HG03095 (cell line): ENCODE measurements at regions not wholly inside any gene's neighbourhood (a gene's known extent, or its start where the extent isn't known, plus 50 kb on each side); places are given as distances from the start of the nearest gene placed in this dataset.

Experiments
- ATAC-seq: cut with Tn5 transposase; IDR thresholded peaks from one replicate; pipeline ENCODE4 v1.9.1; 2021; ENCODE audit warnings: moderate library complexity; ENCODE audit not compliant: unreplicated experiment

DNA sequence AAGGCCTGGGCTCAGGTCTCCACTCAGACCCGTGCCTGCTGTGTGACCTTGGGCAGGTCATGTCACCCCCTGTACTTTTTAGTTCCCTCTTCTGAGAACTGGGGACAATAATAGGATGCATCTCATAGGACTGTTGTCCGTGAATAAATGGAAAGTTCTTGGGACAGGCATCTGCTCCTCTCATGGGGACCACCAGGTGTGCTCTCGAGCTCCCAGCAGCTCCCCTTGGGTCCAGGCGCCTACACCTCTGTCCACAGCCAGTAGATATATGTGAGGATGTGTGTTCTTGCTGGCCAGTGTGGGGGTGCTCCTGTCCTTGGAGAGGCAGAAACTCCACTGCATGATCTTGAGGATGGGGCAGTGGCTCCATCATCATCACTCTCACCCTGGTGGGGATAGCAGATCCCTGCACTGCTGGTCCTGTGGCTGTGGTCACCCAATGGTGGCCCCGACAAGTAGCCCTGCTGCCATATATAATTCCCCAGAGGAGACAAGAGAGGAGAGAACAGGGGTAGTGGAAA lies 257.6 kb upstream of the TLE3 start:
- ATAC-seq = no peak

DNA sequence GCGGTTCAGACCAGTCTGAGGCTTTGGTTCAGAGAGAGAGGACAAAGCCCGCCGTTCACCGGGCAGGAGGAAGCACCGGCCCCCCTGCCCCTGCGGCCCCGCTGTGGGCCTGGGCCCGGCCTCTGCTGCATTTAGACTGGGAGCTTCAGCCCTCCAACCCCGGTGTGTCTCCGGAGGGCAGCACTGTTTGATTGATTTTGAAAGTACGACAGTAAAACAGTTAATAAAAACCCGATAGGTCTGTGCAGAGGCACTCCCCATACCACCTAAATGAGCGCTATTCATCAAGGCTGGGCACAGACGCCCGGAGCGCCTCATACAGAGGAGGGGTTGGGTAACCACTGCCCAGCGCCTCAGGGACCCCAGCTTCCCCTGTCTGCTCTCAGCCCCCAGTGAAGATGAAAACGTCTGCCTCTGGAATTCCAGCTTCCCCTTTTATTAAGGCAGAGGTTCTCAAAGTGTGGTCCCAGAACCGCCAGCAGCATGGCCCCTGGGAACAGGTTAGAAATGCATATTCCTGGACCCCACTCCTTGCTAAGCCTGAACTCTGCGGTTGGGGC lies 256.7 kb upstream of the TLE3 start:
- ATAC-seq = no peak

DNA sequence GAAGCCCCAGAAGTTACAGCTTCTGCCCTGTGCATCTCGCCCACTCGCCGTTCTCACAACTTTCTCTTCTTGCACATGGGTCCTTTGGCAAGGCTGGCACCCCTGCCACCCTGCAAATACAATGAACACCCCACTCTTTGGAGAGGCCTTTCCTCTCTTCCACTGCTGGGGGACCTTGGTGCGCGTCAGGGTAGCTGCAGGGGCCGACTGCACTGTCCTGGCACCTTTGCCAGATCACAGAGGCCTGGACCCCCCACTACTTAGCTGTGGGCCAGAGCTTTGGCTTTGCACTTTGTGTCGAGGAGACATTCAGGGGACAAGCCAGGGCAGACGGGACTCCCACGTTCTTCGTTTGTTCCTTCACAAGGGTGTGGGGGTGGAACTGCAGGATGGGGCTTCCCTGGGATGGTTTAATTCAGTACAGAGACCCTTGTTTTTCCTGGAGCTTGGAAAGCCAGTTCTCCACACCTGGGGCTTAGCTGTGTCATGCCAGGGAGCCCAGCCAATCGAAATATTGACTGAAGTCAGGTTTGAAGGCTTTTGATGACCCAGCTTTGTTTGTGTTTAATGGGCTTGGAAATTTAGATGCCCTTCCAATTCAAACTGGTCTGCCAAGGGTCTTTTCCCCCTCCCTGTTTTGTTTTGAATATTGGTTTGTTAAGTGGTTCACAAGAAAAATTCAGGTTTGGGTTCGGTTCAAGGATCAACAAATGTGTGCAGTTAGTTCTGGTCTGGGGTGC lies 256.1 kb upstream of the TLE3 start:
- no peak for ATAC-seq

DNA sequence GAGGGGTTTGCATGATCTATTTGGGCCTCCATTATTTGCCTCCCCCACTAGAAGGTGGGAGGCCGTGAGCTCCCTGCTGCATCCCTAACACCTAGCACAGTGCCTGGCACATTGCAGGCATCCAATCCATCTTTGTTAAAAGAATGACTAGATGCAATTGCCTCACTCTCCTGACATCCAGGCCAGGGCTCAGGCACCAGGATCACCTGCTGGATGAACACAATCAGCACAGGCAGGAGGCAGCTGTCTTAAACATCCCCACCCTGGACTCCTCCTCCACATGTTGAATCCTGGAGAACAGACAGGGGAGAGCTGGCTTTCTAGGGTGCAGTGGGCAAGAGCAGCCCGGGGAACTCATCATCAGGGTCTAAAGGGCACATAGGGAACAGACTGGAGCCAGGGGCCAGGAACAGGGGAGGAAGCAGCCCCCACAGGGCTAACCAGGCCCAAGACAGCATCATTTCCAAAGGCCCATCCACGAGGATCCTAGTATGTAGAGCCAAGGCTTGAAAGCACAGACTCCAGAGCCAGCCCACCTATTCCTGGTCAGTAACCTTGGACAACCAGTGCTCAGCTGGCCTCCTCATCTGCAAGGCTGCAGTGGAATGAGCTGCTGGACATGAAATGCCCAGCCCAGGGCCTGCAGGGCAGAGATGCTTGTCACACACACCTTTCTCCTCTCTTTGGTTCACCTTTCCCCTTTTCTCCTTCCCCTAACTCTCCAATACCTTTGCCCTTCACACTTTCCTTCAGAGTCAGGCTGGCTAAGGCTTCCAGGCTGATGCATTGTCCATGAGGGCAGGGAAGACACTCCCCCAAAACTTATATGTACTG lies 254.4 kb upstream of the TLE3 start:
- no peak for ATAC-seq

DNA sequence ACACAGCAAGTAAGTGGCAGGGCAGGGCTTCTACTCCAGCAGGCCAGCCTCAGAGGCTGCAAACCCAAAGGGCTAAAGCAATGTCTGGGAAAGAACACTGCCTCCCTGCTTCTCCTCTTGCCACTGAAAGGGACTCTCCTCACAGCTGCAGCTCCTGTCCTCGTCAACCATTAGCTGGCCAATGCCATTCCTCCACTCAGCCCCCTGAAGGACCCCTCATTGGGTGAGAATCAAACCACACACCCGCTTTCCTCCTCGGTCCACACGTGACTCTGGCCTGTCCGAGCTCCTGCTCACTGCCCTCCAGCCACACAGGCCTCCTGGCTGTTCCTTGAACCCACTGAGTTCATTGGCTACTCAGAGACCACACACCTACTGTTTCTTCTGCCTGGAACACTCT lies 253.7 kb upstream of the TLE3 start:
- no peak for ATAC-seq

DNA sequence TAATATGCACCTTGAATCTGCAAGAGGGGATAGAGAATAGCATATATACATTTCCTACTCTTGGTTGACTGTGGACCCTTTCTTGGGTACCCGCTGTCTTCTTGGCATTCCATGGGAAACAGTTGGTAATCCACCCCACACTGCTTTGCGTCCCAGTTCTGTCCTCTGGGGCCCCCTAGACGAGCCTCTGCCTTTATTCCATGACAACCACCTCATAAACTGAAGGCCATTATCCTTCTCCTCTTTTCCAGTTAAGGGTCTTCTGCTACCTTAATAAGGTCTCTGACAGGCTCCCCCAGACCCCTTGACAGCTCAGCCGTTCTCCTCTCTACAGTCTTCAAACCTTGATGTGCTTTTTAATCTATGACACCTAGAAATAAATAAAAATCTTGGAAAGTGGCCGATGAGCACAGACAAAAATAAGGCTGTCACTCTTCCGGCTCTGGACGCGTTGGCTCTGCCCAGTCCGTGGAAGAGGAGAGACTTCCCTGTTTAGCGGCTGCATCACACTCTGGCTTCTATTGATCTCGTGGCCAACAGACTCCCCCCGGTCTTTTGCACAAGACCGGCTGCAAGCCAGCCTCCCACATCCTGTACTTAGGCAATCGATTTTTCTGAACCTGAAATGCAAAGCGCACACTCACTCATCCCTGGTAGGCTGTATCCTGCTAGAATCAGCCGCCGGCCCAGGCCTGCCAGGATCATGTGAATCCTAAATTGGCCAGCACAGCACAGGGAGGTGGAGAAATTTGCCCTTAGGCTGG lies 251.0 kb upstream of the TLE3 start:
- no peak for ATAC-seq

DNA sequence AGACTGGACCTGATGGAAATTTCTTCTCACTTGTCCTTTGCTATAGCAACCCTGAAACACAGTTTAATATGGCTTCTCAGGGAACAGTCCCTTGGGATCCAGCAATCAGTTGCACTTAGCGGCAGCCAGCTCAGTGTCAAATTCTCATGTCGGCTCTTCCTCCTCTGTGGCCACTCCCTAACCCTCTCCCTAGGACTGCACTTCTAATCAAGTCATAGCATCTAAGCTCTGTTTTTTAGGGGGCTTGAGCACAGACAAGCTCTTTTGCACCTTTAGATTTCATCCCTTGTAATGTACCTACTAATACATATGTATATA lies 250.5 kb upstream of the TLE3 start:
- ATAC-seq = no peak

DNA sequence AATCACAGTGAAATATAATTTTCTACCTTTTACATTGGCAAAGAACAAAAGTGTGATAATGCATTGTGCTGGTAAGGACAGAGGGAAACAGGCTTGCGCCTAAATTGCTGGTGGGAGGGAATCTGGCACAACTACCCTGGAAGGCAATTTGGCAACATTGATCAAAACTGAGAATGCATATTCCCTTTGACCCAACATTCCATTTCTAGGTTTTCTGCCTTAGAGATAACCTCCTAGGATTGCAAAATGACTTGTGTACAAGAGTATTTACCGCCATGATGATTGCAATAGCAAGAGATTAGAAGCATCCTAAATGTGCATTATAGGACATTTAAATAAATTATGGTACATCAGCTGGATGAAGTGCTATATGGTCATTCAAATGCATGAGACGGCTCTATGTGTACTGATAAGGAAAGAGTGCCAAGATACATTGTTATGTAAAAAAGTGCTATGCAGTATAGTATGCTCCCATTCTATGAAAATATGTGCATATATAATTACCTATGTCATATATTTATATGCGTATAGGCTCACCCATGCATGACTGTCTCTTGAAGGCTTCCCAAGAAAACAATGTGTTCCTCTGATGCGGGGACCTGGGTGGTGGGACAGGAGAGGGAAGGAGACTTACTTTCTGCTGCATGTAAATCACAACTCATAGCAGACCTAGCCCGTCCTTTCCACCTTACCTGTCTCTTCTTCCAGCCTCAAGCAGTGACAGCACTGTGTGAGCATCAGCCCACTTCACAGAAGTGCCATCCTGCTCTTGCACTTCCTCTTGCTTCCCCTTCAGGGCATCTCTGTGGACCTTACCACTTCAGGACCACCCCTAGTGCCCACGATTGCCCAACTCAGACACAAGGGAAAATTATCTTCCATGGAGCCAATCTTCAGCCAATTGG lies 249.9 kb upstream of the TLE3 start:
- no peak for ATAC-seq

DNA sequence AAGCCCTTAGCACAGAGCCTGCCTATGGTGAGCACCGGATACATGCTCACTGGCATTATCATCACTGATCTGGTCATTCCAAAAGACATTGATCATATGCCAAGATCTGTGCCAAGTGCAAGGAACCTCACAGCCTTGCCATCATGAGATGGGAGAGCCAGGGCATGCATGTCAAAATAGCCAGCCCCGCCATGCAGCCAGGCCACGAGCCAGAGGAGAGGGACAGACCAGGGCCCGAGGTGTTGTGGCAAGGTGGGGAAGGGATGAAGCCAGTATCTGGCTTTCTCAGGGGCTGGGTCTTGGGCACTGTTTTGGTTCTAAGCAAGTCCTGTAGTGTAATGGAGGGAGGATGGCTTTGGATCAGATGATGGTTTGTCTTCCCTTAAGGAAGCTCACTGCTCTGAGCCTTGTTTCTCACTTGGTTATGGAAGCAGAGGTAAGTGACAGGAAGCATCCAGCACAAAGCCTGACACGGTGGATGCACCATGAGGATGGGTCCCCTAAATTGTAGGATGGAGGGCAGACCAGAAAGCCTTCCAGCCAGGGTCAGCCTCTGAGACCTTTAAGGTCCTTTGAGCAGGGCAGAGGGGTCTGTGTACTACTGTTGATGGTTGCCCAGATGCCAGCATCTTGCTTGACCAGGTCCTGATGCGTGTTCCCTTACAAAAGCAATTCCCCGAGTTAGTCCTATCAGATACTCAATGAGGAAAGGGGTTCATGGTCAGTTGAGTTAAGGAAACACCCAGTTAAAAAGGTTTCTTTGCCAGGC lies 247.7 kb upstream of the TLE3 start:
- ATAC-seq = no peak

DNA sequence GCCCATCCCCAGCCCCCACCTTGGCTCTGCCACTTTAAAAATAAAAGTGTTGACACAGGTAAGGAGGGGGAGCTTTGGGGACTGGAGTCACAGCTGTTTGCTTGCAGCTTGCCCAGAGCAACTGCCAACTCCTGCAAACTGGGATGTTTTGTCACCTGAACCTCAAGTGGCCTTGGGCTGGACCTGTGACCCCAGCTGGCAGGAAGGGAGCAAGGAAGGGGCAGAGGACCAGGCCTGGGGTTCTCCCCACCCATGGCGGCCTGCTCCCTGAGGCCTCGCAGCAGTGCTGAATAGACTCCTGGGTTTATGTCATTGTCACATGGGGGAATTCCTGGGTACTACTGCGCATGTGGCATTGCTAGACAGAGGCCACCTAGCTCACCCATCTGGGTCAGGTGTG lies 246.9 kb upstream of the TLE3 start:
- ATAC-seq = no peak

DNA sequence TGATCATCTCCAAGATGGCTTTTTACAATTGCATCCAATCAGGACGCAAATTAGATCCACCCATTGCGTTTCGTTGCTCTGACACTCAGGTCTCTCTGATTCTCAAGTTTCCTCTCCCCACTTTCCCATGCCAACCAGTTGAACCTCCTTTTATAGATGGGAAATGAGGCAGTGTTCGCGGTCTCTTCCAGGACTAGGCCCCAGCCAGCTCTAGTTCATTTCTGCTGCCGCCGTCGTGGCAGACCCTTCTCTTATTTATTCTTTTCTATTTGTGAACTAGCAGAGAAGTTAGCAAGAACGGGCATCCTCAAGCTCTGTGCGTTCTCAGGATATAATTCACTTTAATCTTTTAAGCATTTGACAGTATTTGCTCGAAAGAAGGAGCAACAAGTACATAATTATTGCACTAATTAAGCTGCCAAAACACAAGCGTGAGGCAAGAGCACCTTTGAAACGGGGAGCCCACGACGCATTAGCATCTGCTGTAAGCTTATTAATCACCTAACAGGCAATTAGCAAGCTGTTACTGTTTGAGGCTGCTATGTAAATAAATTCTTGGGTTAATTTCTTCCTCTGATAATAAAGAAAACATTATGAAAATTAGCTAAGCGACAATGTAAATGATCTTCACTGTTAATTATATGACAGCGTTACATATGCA lies 246.4 kb upstream of the TLE3 start:
- ATAC-seq = no peak

DNA sequence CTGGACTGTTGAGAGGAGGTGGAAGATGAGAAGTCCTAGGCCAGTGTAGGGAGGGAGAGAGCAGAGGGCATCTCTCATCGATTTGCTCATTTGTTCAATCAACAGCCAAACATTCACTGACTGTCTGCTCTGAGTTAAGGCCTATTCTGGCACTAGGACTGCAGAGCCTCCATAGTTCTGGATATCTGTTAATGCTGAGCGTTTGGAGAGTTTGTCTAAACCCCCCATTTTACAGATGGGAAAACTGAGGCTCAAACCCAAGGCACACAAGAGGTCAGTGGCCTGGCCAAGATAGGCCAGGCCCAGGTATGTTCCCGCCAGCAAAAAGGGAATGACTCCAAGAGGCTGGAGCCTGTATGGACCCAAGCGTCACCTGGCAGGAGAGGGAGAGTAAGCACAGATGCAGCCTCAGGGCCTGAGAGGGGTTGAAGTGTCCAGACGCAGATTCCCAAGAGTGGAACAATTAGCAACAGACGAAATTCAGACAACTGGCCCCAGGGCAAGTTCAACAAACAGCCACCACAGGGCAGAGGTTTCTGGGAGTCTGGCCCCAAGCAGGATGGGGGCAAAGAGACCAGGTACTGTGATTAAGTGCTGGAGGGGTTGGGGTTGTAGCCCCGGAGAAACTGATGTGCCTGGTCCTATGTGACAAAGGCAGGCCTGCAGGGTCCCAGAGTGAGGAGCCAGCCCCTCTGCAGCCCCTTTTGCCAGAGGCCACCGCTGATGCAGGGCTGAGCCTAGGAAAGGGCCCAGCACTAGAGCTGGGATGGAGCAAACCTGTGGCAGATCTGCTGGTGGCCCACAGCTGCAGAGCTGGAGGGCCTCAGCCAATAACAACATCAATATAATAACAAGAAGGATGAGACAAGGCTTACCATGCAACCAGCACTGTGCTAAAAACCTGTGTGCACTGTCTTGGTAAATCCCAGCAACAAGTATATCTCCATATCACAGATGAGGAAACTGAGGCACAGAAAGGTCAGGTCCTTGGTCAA lies 245.1 kb upstream of the TLE3 start:
- ATAC-seq = no peak

DNA sequence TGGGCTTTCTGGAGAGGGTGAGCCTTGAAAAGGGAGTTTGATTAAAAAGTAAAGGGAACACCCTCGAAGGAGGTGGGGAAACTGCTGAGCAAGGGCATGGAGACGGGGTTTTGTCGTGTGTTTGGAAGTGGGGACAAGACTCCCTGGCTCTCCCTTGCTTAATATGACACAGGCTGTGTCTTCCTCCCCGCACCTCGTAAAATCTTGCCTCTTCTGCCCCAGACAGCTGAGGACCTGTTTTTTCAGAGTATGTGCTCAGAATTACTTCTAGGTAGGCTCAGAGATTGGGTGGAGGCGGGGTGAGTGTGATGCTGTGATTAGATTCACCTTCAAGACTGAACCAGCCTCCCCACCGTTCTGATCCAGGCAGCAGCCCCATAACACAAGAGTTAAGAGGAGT lies 244.4 kb upstream of the TLE3 start:
- no peak for ATAC-seq

DNA sequence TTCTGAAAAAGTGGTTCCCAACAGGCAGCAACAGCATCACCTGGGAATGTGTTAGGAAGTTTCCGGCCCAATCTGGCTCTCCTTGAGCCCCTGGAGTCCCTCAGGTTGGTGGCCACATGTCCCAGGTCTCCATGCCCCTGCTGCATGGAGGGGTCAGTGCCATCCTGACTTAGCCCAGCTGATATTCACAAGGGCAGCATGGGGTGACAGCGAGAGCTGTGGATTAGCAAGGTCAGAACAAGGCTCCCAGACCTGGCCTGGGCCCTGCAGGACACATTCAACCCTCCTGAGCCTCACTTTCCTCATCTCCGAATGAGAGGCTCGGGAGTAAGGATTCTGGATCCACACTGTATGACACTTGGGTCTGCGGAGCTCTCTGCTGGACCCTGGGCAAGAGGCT lies 243.8 kb upstream of the TLE3 start:
- no peak for ATAC-seq

DNA sequence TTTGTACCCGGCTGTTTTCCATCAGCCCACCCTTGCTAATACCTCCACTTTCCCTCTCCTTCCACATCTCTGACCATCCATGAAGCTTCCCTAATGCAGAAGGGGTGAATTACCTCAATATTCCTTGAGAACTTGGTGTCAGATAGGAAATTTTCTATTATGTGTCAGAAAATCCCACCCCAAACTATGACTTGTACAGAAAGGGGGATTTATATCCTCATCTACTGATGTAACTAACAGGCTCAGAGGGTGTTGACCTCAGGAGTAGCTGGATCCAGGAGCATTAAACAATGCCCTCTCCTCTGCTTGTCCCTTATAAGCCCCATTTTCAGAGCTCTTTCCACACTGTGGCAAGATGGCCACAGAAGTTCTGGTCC lies 242.8 kb upstream of the TLE3 start:
- ATAC-seq = no peak

DNA sequence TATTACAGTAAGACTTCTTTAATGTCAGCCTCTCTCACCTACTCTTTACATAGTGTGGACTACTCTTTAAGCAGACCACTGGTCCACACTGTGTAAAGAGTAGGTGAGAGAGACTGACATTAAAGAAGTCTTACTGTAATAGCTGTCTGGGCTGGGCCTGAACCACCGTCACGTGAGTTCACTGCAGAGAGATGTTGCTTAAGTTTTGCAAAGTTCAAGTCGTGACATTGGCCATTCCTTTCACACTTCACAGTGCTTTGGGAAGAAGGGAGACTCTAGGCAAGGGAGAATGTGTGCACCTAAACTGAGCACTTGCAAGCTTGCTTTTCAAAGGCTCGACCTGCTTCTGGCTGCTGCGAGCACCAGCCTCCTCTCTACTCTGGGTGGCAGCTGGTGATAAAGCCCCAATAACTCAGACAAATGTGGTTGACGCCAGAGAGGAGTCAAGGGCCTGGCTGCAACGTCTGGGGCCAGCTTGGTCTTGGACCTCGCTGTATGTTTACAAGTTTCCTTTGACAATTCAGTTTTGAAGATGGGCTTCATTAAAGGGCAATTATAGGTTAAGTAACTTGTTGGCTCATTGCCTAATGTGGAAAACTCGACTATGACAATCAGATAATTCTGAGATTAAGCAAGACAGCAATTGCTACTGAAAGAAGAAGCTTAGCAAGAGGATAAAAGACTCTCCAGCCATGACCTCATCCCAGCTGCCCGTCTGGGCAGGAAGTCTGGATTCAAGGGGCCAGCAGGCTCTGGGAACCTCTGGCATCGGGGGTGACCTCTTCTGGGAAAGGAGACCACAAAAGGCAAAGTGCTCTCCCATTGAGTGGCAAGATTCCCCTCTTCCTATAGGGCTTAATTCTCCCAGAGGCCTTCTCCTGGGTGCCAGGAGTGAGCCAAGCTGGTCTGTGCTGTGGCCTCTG lies 242.1 kb upstream of the TLE3 start:
- no peak for ATAC-seq
